ENCODE measurements at regions not wholly inside any gene's neighbourhood (a gene's known extent, or its start where the extent isn't known, plus 50 kb on each side); places are given as distances from the start of the nearest gene placed in this dataset.

DNA sequence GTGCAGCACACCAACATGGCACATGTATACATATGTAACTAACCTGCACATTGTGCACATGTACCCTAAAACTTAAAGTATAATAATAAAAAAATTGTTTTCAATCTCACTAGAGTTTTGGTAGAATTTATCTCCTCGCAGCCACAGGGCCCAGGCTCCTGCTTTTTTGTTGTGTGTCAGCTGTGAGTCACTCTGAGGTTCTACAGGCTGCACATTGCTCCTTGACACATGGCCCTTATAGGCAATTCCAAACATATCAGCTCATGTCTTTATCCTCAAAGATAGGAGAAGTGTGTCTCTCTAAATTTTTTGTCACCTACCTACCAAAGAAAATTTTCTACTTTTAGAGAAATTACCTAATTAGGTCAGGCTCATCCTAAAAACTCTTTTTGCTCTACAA, 252.1 kb upstream of the ADGRL3 start:
- TF ChIP-seq EP300 (IDR thresholded peaks at IDR 0.05) (no peak), POLR2A (IDR thresholded peaks at IDR 0.05) (no peak), POLR2AphosphoS5 (IDR thresholded peaks at IDR 0.05) (no peak)
- TF ChIP-seq, protein P1, sequence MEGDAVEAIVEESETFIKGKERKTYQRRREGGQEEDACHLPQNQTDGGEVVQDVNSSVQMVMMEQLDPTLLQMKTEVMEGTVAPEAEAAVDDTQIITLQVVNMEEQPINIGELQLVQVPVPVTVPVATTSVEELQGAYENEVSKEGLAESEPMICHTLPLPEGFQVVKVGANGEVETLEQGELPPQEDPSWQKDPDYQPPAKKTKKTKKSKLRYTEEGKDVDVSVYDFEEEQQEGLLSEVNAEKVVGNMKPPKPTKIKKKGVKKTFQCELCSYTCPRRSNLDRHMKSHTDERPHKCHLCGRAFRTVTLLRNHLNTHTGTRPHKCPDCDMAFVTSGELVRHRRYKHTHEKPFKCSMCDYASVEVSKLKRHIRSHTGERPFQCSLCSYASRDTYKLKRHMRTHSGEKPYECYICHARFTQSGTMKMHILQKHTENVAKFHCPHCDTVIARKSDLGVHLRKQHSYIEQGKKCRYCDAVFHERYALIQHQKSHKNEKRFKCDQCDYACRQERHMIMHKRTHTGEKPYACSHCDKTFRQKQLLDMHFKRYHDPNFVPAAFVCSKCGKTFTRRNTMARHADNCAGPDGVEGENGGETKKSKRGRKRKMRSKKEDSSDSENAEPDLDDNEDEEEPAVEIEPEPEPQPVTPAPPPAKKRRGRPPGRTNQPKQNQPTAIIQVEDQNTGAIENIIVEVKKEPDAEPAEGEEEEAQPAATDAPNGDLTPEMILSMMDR (IDR thresholded peaks at IDR 0.05) = no peak

Data from upper lobe of left lung (tissue), 4 donors.